ENCODE measurements at regions not wholly inside any gene's neighbourhood (a gene's known extent, or its start where the extent isn't known, plus 50 kb on each side); places are given as distances from the start of the nearest gene placed in this dataset.
A peak's percentile ranks its signal among the peaks of the same experiment; 100 is the strongest.

DNA sequence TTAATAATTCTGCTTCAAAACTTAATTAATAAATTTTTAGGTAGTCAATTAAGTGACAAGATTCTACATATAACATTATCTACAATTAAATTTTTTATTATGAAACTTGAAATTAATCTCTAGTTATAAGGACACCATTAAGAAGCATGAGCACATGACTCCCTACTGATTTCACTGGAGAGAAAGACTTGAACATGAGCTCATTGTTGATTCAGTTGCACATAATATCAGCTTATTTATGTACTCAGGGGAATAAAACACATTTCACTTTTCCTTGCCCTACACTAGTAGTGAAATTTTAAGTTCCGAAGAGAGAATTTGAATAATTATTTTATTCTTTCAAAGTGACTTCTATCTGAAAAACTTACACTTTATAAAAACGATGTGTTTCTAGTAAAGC is 370.2 kb upstream of the EPHA7 start:
- 85% methylated on average over 2 of the region's 2 CpGs for WGBS
- H3K27me3 ChIP-seq = no peaks in the 10 kb centered on the region
- no peaks in the 10 kb centered on the region for H3K36me3 ChIP-seq
- H3K27ac ChIP-seq (replicated peaks in 1 of 4) = no peak overlapping the region
- H3K4me3 ChIP-seq = no peak overlapping the region
- intact Hi-C loops (cut with DNase I) = no loop called here
- DNase-seq (ENCODE audit: extremely low spot score) = no peak
- H3K9me3 ChIP-seq = no peaks in the 10 kb centered on the region
- peaks cover 0 to 36% (median 29%) of the 10 kb centered on the region in 4 donors for H3K4me1 ChIP-seq
- TF ChIP-seq POLR2AphosphoS5 (IDR thresholded peaks at IDR 0.05) (no peak), EP300 (IDR thresholded peaks at IDR 0.05) (no peak), POLR2A (IDR thresholded peaks at IDR 0.05; ENCODE audit: low read depth) (no peak)
- TF ChIP-seq, protein P1, sequence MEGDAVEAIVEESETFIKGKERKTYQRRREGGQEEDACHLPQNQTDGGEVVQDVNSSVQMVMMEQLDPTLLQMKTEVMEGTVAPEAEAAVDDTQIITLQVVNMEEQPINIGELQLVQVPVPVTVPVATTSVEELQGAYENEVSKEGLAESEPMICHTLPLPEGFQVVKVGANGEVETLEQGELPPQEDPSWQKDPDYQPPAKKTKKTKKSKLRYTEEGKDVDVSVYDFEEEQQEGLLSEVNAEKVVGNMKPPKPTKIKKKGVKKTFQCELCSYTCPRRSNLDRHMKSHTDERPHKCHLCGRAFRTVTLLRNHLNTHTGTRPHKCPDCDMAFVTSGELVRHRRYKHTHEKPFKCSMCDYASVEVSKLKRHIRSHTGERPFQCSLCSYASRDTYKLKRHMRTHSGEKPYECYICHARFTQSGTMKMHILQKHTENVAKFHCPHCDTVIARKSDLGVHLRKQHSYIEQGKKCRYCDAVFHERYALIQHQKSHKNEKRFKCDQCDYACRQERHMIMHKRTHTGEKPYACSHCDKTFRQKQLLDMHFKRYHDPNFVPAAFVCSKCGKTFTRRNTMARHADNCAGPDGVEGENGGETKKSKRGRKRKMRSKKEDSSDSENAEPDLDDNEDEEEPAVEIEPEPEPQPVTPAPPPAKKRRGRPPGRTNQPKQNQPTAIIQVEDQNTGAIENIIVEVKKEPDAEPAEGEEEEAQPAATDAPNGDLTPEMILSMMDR (IDR thresholded peaks at IDR 0.05) = no peak

DNA sequence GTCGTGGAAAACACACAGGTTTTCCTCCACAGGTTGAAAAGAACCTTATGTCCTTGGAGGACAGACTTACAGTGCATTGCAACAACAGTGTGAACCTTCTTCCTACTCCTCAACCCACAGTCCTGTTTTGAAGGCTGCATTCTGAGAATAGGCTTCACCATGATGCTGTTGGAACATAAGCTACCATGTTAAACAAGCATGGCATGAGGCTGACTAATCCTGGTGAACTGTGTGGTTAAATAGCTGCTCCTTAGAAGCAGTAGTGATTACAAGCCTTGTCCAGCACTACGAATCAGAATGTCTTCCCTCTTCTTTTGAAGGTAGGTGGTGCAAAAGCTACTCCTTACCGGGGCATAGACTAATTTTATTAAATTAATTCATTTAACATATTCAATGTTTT is 368.5 kb upstream of the EPHA7 start:
- no peaks in the 10 kb centered on the region for H3K27me3 ChIP-seq
- 91% methylated on average over 3 of the region's 3 CpGs for WGBS

DNA sequence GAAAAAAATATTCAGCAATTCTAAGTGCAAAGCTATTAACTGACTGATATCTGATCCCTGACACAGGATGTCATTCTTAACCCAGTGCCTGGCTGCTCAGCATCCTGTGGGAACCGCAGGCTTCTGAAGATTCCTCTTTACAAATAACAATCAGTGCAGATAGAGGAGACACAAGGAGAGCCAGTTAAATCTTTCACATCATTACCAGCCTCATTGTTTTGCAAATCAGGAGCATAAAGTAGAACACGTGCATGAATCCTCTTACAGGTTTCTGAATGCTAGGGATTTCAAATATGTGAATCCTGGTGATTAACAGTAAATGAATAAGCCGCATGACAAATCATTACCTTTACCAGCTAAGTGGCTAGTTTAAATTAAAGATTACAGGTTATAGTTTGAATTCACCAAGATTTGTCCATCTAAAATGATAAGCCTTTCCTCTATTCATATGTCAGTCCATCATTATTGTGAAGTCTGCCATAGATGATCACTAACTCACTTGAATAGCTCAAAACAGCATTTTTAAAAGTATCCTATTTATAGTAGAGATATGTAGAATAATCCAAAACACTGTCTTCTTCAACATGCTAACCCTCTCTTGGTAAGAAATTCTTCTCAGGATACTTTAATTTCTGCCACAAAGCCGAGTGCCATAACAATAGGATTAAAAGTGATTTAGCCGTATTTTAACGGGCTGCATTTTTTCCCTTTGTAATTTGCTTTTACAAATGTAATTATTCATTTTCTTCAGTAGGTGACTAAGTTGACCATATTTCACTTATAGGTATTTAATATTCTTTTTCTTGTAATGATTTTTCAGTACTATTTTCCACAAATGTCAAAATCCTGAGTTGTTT is 367.3 kb upstream of the EPHA7 start:
- 43% methylated on average over 6 of the region's 6 CpGs for WGBS
- Histone ChIP-seq H3K36me3 (no peaks in the 10 kb centered on the region), H3K4me3 (no peak overlapping the region), H3K27ac (replicated peaks in 1 of 4) (peak overlapping the region in 1 of 4 donors; percentile 5), H3K27me3 (no peaks in the 10 kb centered on the region), H3K9me3 (no peaks in the 10 kb centered on the region), H3K4me1 (peaks cover 0 to 33% (median 28%) of the 10 kb centered on the region in 4 donors)
- intact Hi-C loops (cut with DNase I) = no loop called here
- TF ChIP-seq EP300 (IDR thresholded peaks at IDR 0.05) = no peak
- TF ChIP-seq POLR2AphosphoS5 (IDR thresholded peaks at IDR 0.05) = no peak
- TF ChIP-seq, protein P1 (IDR thresholded peaks at IDR 0.05) = no peak
- TF ChIP-seq POLR2A (IDR thresholded peaks at IDR 0.05; ENCODE audit: low read depth) = no peak
- DNase-seq (ENCODE audit: extremely low spot score) = no peak

More for the DNA sequence above, 368.5 kb upstream of the EPHA7 start:
- TF ChIP-seq, protein P1 (IDR thresholded peaks at IDR 0.05) = no peak
- no peak for TF ChIP-seq POLR2A (IDR thresholded peaks at IDR 0.05; ENCODE audit: low read depth)
- TF ChIP-seq POLR2AphosphoS5 (IDR thresholded peaks at IDR 0.05) = no peak
- TF ChIP-seq EP300 (IDR thresholded peaks at IDR 0.05) = no peak
- DNase-seq (ENCODE audit: extremely low spot score) = no peak
- no peaks in the 10 kb centered on the region for H3K36me3 ChIP-seq
- H3K4me3 ChIP-seq = no peak overlapping the region
- intact Hi-C loops (cut with DNase I) = no loop called here
- peaks cover 0 to 38% (median 29%) of the 10 kb centered on the region in 4 donors for H3K4me1 ChIP-seq
- H3K9me3 ChIP-seq = no peaks in the 10 kb centered on the region
- peak overlapping the region in 1 of 4 donors; percentile 22 for H3K27ac ChIP-seq (replicated peaks in 1 of 4)

DNA sequence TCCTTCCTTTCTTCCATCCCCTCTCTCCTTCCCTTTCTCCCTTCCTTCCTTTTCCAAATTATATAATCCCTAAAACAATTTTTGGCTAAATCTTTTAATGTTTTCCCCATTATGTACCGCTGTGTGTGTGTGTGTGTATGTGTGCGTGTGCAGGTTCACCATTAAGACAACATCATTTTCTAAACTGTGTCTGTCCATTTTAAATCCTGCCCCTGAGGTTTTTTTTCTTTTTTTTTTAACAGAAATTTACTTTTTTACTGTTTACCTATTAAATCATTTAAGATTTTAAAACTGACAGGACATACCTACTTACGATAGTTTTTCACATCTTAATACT is 366.3 kb upstream of the EPHA7 start:
- no peak for DNase-seq (ENCODE audit: extremely low spot score)
- Histone ChIP-seq H3K27ac (replicated peaks in 1 of 4) (peak overlapping the region in 3 of 4 donors; percentile 45 to 62 (median 50)), H3K4me3 (peak overlapping the region; percentile 31 to 41 (median 37)), H3K9me3 (no peaks in the 10 kb centered on the region), H3K36me3 (no peaks in the 10 kb centered on the region), H3K4me1 (peaks cover 0 to 33% (median 28%) of the 10 kb centered on the region in 4 donors), H3K27me3 (no peaks in the 10 kb centered on the region)
- WGBS = 81% methylated on average over 3 of the region's 3 CpGs
- TF ChIP-seq EP300 (IDR thresholded peaks at IDR 0.05) (no peak), POLR2A (IDR thresholded peaks at IDR 0.05; ENCODE audit: low read depth) (no peak), POLR2AphosphoS5 (IDR thresholded peaks at IDR 0.05) (no peak)
- TF ChIP-seq, protein P1 (IDR thresholded peaks at IDR 0.05) = no peak
- intact Hi-C loops (cut with DNase I) = no loop called here
